ENCODE measurements at regions not wholly inside any gene's neighbourhood (a gene's known extent, or its start where the extent isn't known, plus 50 kb on each side); places are given as distances from the start of the nearest gene placed in this dataset.

- 90% methylated on average over 9 of the region's 9 CpGs for WGBS
- Histone ChIP-seq H3K9me3 (ENCODE audit: insufficient read depth, low read depth, low read length) (no peaks in the 10 kb centered on the region), H3K27ac (ENCODE audit: low read depth, low read length) (no peak overlapping the region), H3K36me3 (ENCODE audit: insufficient read depth, low read length) (no peaks in the 10 kb centered on the region), H3K4me1 (ENCODE audit: insufficient read depth, low read length) (no peaks in the 10 kb centered on the region), H3K9ac (ENCODE audit: low read depth, low read length) (no peak overlapping the region), H3K4me3 (ENCODE audit: low read length) (no peak overlapping the region), H3K27me3 (ENCODE audit: insufficient read depth, low read length) (no peaks in the 10 kb centered on the region)
These were observed 118.2 kb downstream of the RIPK4 start for GRCh38 chr21:41648591-41649031.

DNA sequence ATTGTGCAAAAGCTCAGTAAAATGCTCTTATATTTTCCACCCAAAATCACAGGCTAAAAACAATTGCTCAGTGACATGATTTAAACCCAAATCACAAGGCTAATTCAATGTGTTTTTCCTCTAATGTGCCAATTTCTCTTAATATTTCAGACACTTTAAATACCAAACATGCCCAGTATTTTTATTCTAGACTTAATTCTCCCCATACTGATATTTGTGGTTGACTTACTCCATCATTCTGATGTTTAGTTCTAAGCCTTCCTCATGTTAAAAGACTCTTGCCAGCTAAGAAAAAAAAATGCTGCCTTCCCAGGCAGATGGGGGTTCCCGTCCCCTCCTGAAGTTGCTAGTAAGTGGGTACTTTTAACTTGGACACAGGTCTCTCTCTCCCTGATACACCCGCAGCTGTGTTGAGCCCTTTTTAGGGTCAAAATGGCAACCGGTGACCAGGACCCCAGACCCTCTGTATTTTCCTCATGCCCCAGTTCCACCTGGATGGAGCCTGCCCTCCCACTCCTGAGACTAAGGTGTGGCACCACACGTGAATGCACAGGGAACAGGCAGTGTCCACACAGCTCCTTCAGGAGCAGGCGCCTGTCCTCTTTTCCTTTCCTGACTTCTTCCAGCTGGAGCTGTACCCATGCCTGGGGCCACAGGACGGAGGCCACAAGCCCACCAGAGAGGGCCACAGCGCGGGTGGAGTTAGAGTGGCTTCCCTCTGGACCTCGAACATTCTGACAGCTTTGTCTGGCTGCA, 118.9 kb downstream of the RIPK4 start:
- H3K27me3 ChIP-seq (ENCODE audit: insufficient read depth, low read length), result no peaks in the 10 kb centered on the region
- H3K9ac ChIP-seq (ENCODE audit: low read depth, low read length), result no peak overlapping the region
- WGBS, result 93% methylated on average over 9 of the region's 9 CpGs
- no peak overlapping the region for H3K4me3 ChIP-seq (ENCODE audit: low read length)
- no peaks in the 10 kb centered on the region for H3K4me1 ChIP-seq (ENCODE audit: insufficient read depth, low read length)
- H3K9me3 ChIP-seq (ENCODE audit: insufficient read depth, low read depth, low read length), result no peaks in the 10 kb centered on the region
- H3K36me3 ChIP-seq (ENCODE audit: insufficient read depth, low read length), result no peaks in the 10 kb centered on the region
- no peak overlapping the region for H3K27ac ChIP-seq (ENCODE audit: low read depth, low read length)

DNA sequence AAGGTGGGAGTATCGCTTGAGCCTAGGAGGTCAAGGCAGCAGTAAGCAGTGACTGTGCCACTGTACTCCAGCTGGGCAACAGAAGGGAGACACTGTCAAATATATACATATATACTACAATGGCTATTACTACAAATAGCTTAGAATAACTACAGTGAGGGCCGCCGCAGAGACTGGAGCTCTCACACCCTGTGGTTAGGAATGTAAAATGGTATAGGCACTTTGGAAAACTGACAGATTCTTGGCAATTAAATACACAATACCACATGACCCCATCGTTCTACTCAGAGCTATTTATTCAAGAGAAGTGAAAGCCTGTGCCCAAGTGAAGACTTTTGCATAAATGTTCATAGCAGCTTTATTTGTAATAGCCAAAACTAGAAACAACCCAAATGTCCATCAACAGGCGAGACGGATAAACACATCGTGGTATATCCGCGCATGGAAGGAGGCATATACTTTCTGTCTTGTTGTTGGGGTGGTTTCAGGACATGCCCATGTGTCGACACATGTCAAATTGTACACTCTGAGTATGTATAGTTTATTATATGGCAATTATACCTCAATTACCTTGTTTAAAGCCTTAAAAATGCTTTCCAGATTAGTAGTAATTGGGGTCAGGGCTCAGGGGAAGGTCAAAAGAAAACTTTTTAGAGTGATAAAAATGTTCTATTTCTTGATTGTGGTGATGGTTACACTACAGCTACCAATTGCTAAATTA, 123.4 kb downstream of the RIPK4 start:
- WGBS, result 94% methylated on average over 8 of the region's 10 CpGs
- H3K9me3 ChIP-seq (ENCODE audit: insufficient read depth, low read depth, low read length), result no peaks in the 10 kb centered on the region
- H3K36me3 ChIP-seq (ENCODE audit: insufficient read depth, low read length), result no peaks in the 10 kb centered on the region
- H3K4me1 ChIP-seq (ENCODE audit: insufficient read depth, low read length), result peaks cover 8% of the 10 kb centered on the region; the same call in 1 of the 2 replicates
- no peak overlapping the region for H3K27ac ChIP-seq (ENCODE audit: low read depth, low read length)
- H3K27me3 ChIP-seq (ENCODE audit: insufficient read depth, low read length), result no peaks in the 10 kb centered on the region
- H3K9ac ChIP-seq (ENCODE audit: low read depth, low read length), result no peak overlapping the region
- H3K4me3 ChIP-seq (ENCODE audit: low read length), result no peak overlapping the region

DNA sequence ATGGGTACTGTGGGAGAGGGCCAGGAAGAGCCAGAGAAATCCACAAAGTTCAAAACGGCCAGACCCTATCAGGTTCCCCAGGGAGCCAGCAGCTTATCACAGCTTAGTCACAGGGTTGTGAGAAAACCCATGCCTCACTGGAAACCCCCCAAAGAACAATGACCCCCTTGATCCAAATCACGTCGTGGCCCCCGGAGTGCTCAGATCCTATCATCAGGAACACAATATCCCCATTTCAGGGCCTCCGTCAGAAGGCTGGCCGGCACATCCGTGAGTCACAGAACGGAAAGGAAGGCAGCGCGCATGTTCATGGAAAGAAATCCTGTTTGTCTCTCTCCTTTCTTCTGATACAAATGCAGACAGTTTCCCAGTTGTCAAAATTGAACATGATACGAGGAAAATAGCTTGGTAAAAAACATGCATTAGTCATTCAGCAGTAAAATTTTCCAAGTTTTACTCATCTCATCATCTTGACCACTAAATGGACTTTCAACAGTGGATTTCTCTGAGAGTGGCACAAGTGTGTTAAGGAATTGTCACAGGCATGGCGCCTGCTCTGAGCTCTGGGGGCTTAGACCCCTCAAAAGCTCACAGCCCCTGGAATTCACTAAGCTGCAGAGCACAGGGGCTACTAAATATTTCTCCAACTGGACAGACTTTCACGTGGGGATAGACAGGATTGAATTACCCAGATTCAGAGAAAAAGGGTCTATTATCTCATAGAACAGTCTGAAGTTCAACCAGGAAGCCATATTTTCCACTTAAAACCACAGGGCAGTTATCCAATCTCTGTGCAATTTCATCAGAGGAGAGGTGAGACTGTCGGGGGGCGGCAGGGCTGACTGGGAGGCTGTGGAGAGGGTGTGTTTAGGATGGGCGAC, 124.8 kb downstream of the RIPK4 start:
- Histone ChIP-seq H3K4me3 (ENCODE audit: low read length) (no peak overlapping the region), H3K27me3 (ENCODE audit: insufficient read depth, low read length) (no peaks in the 10 kb centered on the region), H3K27ac (ENCODE audit: low read depth, low read length) (no peak overlapping the region), H3K9me3 (ENCODE audit: insufficient read depth, low read depth, low read length) (no peaks in the 10 kb centered on the region), H3K4me1 (ENCODE audit: insufficient read depth, low read length) (peaks cover 8% of the 10 kb centered on the region; the same call in 1 of the 2 replicates), H3K36me3 (ENCODE audit: insufficient read depth, low read length) (no peaks in the 10 kb centered on the region), H3K9ac (ENCODE audit: low read depth, low read length) (no peak overlapping the region)
- WGBS, result 76% methylated on average over 16 of the region's 16 CpGs

DNA sequence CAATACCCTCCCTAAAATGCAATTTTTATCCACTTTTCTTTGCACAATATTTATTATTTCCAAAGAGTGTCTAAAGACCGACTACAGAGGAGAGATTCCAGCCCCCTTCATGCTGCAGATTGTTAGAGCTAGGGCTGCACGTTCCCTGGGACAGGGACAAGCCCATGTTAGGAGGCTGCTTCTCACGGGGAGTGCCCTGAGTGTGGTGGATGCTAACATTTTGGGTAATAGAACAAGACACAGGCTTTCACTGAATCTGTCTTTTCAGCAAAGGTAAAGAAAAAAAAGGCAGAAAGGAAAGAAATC, 125.4 kb downstream of the RIPK4 start:
- H3K27ac ChIP-seq (ENCODE audit: low read depth, low read length), result no peak overlapping the region
- H3K36me3 ChIP-seq (ENCODE audit: insufficient read depth, low read length), result no peaks in the 10 kb centered on the region
- no peaks in the 10 kb centered on the region for H3K27me3 ChIP-seq (ENCODE audit: insufficient read depth, low read length)
- H3K4me1 ChIP-seq (ENCODE audit: insufficient read depth, low read length), result peaks cover 8% of the 10 kb centered on the region; the same call in 1 of the 2 replicates
- WGBS, result 79% methylated on average over 3 of the region's 3 CpGs
- H3K4me3 ChIP-seq (ENCODE audit: low read length), result no peak overlapping the region
- no peaks in the 10 kb centered on the region for H3K9me3 ChIP-seq (ENCODE audit: insufficient read depth, low read depth, low read length)
- H3K9ac ChIP-seq (ENCODE audit: low read depth, low read length), result no peak overlapping the region; the same call in 1 of the 2 replicates

- no peak overlapping the region; the same call in 1 of the 2 replicates for H3K9ac ChIP-seq (ENCODE audit: low read depth, low read length)
- no peaks in the 10 kb centered on the region for H3K9me3 ChIP-seq (ENCODE audit: insufficient read depth, low read depth, low read length)
- H3K4me3 ChIP-seq (ENCODE audit: low read length), result no peak overlapping the region
- no peaks in the 10 kb centered on the region for H3K27me3 ChIP-seq (ENCODE audit: insufficient read depth, low read length)
- no peak overlapping the region for H3K27ac ChIP-seq (ENCODE audit: low read depth, low read length)
- 85% methylated on average over 6 of the region's 6 CpGs for WGBS
- H3K36me3 ChIP-seq (ENCODE audit: insufficient read depth, low read length), result no peaks in the 10 kb centered on the region
- H3K4me1 ChIP-seq (ENCODE audit: insufficient read depth, low read length), result peaks cover 8% of the 10 kb centered on the region; the same call in 1 of the 2 replicates
These were observed 125.9 kb downstream of the RIPK4 start for GRCh38 chr21:41640748-41641509.

GRCh38 chr21:41639766-41640165, 127.1 kb downstream of the RIPK4 start:
- Histone ChIP-seq H3K9me3 (ENCODE audit: insufficient read depth, low read depth, low read length) (no peaks in the 10 kb centered on the region), H3K4me1 (ENCODE audit: insufficient read depth, low read length) (peaks cover 8% of the 10 kb centered on the region; the same call in 1 of the 2 replicates), H3K4me3 (ENCODE audit: low read length) (no peak overlapping the region), H3K9ac (ENCODE audit: low read depth, low read length) (no peak overlapping the region), H3K27ac (ENCODE audit: low read depth, low read length) (no peak overlapping the region), H3K36me3 (ENCODE audit: insufficient read depth, low read length) (no peaks in the 10 kb centered on the region), H3K27me3 (ENCODE audit: insufficient read depth, low read length) (no peaks in the 10 kb centered on the region)
- 86% methylated on average over 5 of the region's 5 CpGs for WGBS

DNA sequence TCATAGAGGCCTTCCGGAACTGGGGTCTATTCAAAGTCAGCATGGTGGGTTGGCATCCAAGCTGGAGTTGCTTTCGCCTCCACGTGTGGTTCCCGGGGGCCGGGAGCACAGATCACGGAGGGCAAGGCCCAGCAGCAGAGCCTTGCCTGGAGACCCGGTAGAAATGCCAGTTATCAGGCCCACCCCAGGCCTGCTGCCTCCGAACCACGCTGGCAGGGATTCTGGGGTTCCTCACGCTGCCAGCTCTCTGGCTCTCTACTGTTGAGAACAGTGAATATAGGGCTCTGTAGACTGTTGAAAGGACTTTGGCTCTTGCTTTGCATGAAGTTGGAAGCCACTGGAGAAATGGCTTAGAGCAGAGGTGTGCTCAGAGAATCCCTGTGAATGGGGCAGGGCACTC, 127.5 kb downstream of the RIPK4 start:
- Histone ChIP-seq H3K36me3 (ENCODE audit: insufficient read depth, low read length) (no peaks in the 10 kb centered on the region), H3K4me1 (ENCODE audit: insufficient read depth, low read length) (peaks cover 8% of the 10 kb centered on the region; the same call in 1 of the 2 replicates), H3K27ac (ENCODE audit: low read depth, low read length) (no peak overlapping the region), H3K9me3 (ENCODE audit: insufficient read depth, low read depth, low read length) (no peaks in the 10 kb centered on the region), H3K27me3 (ENCODE audit: insufficient read depth, low read length) (no peaks in the 10 kb centered on the region), H3K4me3 (ENCODE audit: low read length) (no peak overlapping the region), H3K9ac (ENCODE audit: low read depth, low read length) (no peak overlapping the region)
- 92% methylated on average over 10 of the region's 10 CpGs for WGBS

DNA sequence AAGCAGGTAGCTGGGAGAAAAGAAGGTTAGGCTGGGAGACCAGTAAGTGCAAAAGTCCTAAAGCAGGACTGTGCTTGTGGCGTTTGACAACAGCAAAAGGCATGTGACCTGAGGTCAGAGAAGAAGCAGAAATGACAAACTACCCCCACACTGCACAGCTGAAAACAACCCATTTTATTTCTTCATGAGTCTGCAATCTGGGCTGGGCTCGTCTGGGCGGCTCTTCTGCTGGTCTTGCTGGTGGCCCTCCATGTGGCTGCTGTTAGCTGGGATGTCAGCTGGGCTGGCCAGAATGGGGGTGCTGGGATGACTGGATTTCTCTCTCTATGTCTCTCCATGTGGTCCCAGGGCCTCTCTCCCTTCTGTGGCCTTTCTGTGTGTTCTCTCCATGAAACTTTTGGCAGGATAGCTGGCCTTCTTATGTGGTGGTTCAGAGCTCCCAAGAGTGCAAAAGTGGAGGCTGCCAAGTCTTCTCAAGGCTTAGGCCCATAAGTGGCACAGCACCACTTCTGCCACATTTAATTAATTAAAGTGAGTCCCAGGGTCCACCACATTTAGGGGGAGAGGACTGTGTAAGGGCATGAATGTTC, 128.6 kb downstream of the RIPK4 start:
- Histone ChIP-seq H3K27me3 (ENCODE audit: insufficient read depth, low read length) (no peaks in the 10 kb centered on the region), H3K36me3 (ENCODE audit: insufficient read depth, low read length) (no peaks in the 10 kb centered on the region), H3K4me1 (ENCODE audit: insufficient read depth, low read length) (peaks cover 8% of the 10 kb centered on the region; the same call in 1 of the 2 replicates), H3K27ac (ENCODE audit: low read depth, low read length) (no peak overlapping the region), H3K9me3 (ENCODE audit: insufficient read depth, low read depth, low read length) (no peaks in the 10 kb centered on the region), H3K4me3 (ENCODE audit: low read length) (no peak overlapping the region), H3K9ac (ENCODE audit: low read depth, low read length) (no peak overlapping the region)
- 83% methylated on average over 3 of the region's 3 CpGs for WGBS
